Neural cell (in vitro differentiated cells): ENCODE measurements at regions not wholly inside any gene's neighbourhood (a gene's known extent, or its start where the extent isn't known, plus 50 kb on each side); places are given as distances from the start of the nearest gene placed in this dataset.

Experiments
- H2AFZ ChIP-seq: fragments of 200-600, 300-800 bp; sonication (generic), shearing (Covaris generic); 2 replicates; pipeline ENCODE4 v1.6.0; 2014; ENCODE audit warnings: low read depth, mild to moderate bottlenecking, antibody characterized with exemption, low read length, moderate library complexity
- H3F3A ChIP-seq: fragments of 200-600 bp; shearing (Covaris generic); 2 replicates; pipeline ENCODE4 v1.6.1; 2016; ENCODE audit warnings: mild to moderate bottlenecking, moderate library complexity, mixed read lengths, antibody characterized with exemption, low read length; ENCODE audit not compliant: insufficient read depth, poor library complexity, severe bottlenecking
- H3K27ac ChIP-seq: fragments of 200-600, 300-800 bp; sonication (generic), shearing (Covaris generic); 2 replicates; pipeline ENCODE4 v1.5.1; 2014; ENCODE audit warnings: mild to moderate bottlenecking, low read length, moderate library complexity
- H3K27me3 ChIP-seq: fragments of 300-800, 200-600 bp; sonication (generic), shearing (Covaris generic); 2 replicates; pipeline ENCODE4 v1.6.0; 2014; ENCODE audit warnings: mild to moderate bottlenecking, low read depth, low read length, moderate library complexity; ENCODE audit not compliant: insufficient read depth
- H3K36me3 ChIP-seq: fragments of 300-800, 200-600 bp; sonication (generic), shearing (Covaris generic); 2 replicates; pipeline ENCODE4 v1.5.1; 2014; ENCODE audit warnings: mild to moderate bottlenecking, antibody characterized with exemption, low read length, moderate library complexity; ENCODE audit not compliant: insufficient read depth
- H3K4me2 ChIP-seq: fragments of 300-800, 200-600 bp; sonication (generic), shearing (Covaris generic); 2 replicates; pipeline ENCODE4 v1.6.0; 2014; ENCODE audit warnings: mild to moderate bottlenecking, low read length
- H3K4me3 ChIP-seq: fragments of 300-800, 200-600 bp; sonication (generic), shearing (Covaris generic); 2 replicates; pipeline ENCODE4 v1.5.1; 2014; ENCODE audit warnings: mild to moderate bottlenecking, low read length, moderate library complexity
- H3K79me2 ChIP-seq: fragments of 200-600 bp; shearing (Covaris generic); replicated peaks from 2 replicates; pipeline ENCODE4 v1.6.0; 2014; ENCODE audit warnings: mild to moderate bottlenecking, low read length, moderate library complexity; ENCODE audit not compliant: insufficient read depth
- H3K9ac ChIP-seq: fragments of 300-800, 200-600 bp; sonication (generic), shearing (Covaris generic); 2 replicates; pipeline ENCODE4 v1.6.1; 2016; ENCODE audit warnings: mild to moderate bottlenecking, low read length, mixed read lengths
- H3K9me2 ChIP-seq: fragments of 200-600 bp; shearing (Covaris generic); 2 replicates; pipeline ENCODE4 v1.6.1; 2016; ENCODE audit warnings: mild to moderate bottlenecking, low read length, mixed read lengths; ENCODE audit not compliant: insufficient read depth
- H3K9me3 ChIP-seq: fragments of 200-600, 300-800 bp; sonication (generic), shearing (Covaris generic); 2 replicates; pipeline ENCODE4 v1.6.1; 2016; ENCODE audit warnings: mild to moderate bottlenecking, mixed run types, low read length, moderate library complexity, mixed read lengths
- H4K20me1 ChIP-seq: fragments of 200-600 bp; shearing (Covaris generic); 2 replicates; pipeline ENCODE4 v1.6.1; 2016; ENCODE audit warnings: mild to moderate bottlenecking, mixed run types; ENCODE audit not compliant: insufficient read depth
- EP300 ChIP-seq: fragments of 450-650 bp; conservative IDR thresholded peaks from 2 replicates; pipeline ENCODE4 v1.6.1; 2014; ENCODE audit warnings: antibody characterized with exemption, mild to moderate bottlenecking, moderate library complexity; ENCODE audit not compliant: poor library complexity, severe bottlenecking
- EZH2 ChIP-seq: fragments of 200-600, 300-800 bp; shearing (Covaris generic), sonication (generic); IDR thresholded peaks from 2 replicates; pipeline ENCODE4 v1.6.1; 2014; ENCODE audit warnings: antibody characterized with exemption, low read length, borderline replicate concordance, mild to moderate bottlenecking; ENCODE audit not compliant: insufficient read depth, poor library complexity, severe bottlenecking
- MXI1 ChIP-seq: fragments of 450-650 bp; conservative IDR thresholded peaks from 2 replicates; pipeline ENCODE4 v1.6.1; 2014; ENCODE audit warnings: antibody characterized with exemption, mild to moderate bottlenecking; ENCODE audit not compliant: poor library complexity, severe bottlenecking
- POLR2AphosphoS5 ChIP-seq: IDR thresholded peaks from 2 replicates; pipeline ENCODE4 v1.6.1; 2012
- RAD21 ChIP-seq: fragments of 450-650 bp; conservative IDR thresholded peaks from 2 replicates; pipeline ENCODE4 v1.6.1; 2014; ENCODE audit warnings: antibody characterized with exemption, mild to moderate bottlenecking, moderate library complexity
- SMC3 ChIP-seq: fragments of 450-650 bp; conservative IDR thresholded peaks from 2 replicates; pipeline ENCODE4 v1.6.1; 2014; ENCODE audit warnings: antibody characterized with exemption, mild to moderate bottlenecking, moderate library complexity; ENCODE audit not compliant: poor library complexity
- TAF1 ChIP-seq: IDR thresholded peaks from 2 replicates; pipeline ENCODE4 v1.6.1; 2012; ENCODE audit warnings: low read depth
- TF ChIP-seq, protein P1 (sequence below): IDR thresholded peaks from 2 replicates; pipeline ENCODE4 v1.6.1; 2012; ENCODE audit warnings: borderline replicate concordance
- TF ChIP-seq, protein P2 (sequence below): fragments of 450-650 bp; IDR thresholded peaks from 2 replicates; pipeline ENCODE4 v1.5.1; 2014; ENCODE audit warnings: antibody characterized with exemption, mild to moderate bottlenecking, moderate library complexity; ENCODE audit not compliant: poor library complexity, severe bottlenecking

GRCh38 chr1:70914224-70914623, 133.4 kb downstream of the PTGER3 start:
- H3K27me3 ChIP-seq = no peaks in the 10 kb centered on the region
- no peak overlapping the region for H3K9ac ChIP-seq
- H3K36me3 ChIP-seq = no peaks in the 10 kb centered on the region
- H4K20me1 ChIP-seq = no peaks in the 10 kb centered on the region
- no peaks in the 10 kb centered on the region for H3F3A ChIP-seq
- H3K4me2 ChIP-seq = no peak overlapping the region
- H2AFZ ChIP-seq = no peak overlapping the region
- H3K4me3 ChIP-seq = no peak overlapping the region
- TF ChIP-seq POLR2AphosphoS5 (no peak), SMC3 (no peak), MXI1 (no peak), EP300 (no peak), EZH2 (no peak), RAD21 (no peak), TAF1 (no peak)
- TF ChIP-seq, protein P1, sequence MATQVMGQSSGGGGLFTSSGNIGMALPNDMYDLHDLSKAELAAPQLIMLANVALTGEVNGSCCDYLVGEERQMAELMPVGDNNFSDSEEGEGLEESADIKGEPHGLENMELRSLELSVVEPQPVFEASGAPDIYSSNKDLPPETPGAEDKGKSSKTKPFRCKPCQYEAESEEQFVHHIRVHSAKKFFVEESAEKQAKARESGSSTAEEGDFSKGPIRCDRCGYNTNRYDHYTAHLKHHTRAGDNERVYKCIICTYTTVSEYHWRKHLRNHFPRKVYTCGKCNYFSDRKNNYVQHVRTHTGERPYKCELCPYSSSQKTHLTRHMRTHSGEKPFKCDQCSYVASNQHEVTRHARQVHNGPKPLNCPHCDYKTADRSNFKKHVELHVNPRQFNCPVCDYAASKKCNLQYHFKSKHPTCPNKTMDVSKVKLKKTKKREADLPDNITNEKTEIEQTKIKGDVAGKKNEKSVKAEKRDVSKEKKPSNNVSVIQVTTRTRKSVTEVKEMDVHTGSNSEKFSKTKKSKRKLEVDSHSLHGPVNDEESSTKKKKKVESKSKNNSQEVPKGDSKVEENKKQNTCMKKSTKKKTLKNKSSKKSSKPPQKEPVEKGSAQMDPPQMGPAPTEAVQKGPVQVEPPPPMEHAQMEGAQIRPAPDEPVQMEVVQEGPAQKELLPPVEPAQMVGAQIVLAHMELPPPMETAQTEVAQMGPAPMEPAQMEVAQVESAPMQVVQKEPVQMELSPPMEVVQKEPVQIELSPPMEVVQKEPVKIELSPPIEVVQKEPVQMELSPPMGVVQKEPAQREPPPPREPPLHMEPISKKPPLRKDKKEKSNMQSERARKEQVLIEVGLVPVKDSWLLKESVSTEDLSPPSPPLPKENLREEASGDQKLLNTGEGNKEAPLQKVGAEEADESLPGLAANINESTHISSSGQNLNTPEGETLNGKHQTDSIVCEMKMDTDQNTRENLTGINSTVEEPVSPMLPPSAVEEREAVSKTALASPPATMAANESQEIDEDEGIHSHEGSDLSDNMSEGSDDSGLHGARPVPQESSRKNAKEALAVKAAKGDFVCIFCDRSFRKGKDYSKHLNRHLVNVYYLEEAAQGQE = no peak
- TF ChIP-seq, protein P2, sequence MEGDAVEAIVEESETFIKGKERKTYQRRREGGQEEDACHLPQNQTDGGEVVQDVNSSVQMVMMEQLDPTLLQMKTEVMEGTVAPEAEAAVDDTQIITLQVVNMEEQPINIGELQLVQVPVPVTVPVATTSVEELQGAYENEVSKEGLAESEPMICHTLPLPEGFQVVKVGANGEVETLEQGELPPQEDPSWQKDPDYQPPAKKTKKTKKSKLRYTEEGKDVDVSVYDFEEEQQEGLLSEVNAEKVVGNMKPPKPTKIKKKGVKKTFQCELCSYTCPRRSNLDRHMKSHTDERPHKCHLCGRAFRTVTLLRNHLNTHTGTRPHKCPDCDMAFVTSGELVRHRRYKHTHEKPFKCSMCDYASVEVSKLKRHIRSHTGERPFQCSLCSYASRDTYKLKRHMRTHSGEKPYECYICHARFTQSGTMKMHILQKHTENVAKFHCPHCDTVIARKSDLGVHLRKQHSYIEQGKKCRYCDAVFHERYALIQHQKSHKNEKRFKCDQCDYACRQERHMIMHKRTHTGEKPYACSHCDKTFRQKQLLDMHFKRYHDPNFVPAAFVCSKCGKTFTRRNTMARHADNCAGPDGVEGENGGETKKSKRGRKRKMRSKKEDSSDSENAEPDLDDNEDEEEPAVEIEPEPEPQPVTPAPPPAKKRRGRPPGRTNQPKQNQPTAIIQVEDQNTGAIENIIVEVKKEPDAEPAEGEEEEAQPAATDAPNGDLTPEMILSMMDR = no peak
- no peaks in the 10 kb centered on the region for H3K9me3 ChIP-seq
- no peaks in the 10 kb centered on the region for H3K9me2 ChIP-seq
- H3K27ac ChIP-seq = no peak overlapping the region
- no peaks in the 10 kb centered on the region for H3K79me2 ChIP-seq

GRCh38 chr1:70915258-70916033, 132.2 kb downstream of the PTGER3 start:
- Histone ChIP-seq H3K79me2 (no peaks in the 10 kb centered on the region), H3K9ac (no peak overlapping the region), H3K9me2 (no peaks in the 10 kb centered on the region), H3K27ac (no peak overlapping the region), H2AFZ (no peak overlapping the region), H3K36me3 (no peaks in the 10 kb centered on the region), H3K4me2 (no peak overlapping the region), H3K9me3 (no peaks in the 10 kb centered on the region), H3F3A (no peaks in the 10 kb centered on the region), H3K27me3 (no peaks in the 10 kb centered on the region), H4K20me1 (no peaks in the 10 kb centered on the region), H3K4me3 (no peak overlapping the region)
- no peak for TF ChIP-seq EP300
- no peak for TF ChIP-seq EZH2
- TF ChIP-seq TAF1 = no peak
